ENCODE measurements at regions not wholly inside any gene's neighbourhood (a gene's known extent, or its start where the extent isn't known, plus 50 kb on each side); places are given as distances from the start of the nearest gene placed in this dataset.

DNA sequence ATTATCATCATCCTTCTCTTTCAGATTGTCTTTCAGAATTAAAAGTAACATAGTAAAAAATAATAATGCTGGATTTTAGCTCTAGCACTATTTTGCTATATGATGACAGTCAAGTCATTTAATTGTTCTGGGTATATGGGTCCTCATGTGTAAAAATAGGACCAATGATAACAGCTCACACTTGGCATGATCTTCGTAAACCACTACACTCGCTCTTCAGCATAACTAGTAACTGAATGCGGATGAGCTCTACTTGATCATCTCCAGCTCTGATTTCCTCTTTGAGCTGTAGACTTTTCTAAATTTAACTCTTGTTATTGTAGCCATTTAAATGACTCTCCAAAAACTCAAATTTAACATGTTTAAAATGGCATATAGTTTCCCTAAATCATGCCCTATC lies 831.8 kb upstream of the HS3ST1 start:
- FAIRE-seq, result no peak

DNA sequence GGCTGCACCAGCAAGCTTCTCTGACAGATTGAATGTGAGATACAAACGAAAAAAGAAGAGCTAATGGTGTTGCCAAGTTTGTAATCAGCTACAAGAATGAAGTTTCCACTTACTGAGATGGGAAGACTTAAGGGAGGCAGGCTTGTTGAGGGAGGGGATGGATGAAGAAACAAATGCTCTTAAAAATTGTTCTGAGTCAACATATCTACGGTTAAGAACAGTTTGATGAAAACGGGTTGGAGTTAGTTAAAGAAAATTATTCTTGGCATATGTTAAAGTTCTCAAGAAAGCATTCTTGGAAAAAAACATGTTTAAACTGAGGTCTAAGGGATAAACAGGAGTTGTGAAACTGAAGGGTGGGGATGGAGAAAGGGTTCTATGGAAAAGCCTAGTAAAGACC lies 816.3 kb upstream of the HS3ST1 start:
- FAIRE-seq, result no peak

GRCh38 chr4:12242354-12242753 lies 813.7 kb upstream of the HS3ST1 start:
- no peak for FAIRE-seq

GRCh38 chr4:12239897-12240636 lies 811.4 kb upstream of the HS3ST1 start:
- no peak for FAIRE-seq

DNA sequence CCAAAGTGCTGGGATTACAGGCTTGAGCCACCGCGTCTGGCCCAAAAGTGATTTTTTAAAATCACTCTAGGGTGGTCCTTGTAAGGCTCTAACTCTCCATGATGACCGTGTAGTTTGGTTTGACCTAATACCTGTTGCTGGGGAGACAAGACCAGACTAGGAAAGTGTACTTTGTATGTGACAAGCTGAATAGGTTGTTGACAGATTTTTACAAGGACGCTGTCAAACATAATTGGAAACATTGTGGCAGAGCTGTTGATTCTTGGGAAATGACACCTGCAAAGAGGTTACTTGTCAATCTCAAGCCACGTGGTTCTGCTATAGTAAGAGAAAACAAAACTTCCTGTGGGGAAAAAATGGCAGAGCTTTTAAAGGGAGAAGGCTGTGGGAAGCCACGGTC lies 802.4 kb upstream of the HS3ST1 start:
- no peak for FAIRE-seq

GRCh38 chr4:12221031-12221430 lies 792.3 kb upstream of the HS3ST1 start:
- FAIRE-seq, result no peak

DNA sequence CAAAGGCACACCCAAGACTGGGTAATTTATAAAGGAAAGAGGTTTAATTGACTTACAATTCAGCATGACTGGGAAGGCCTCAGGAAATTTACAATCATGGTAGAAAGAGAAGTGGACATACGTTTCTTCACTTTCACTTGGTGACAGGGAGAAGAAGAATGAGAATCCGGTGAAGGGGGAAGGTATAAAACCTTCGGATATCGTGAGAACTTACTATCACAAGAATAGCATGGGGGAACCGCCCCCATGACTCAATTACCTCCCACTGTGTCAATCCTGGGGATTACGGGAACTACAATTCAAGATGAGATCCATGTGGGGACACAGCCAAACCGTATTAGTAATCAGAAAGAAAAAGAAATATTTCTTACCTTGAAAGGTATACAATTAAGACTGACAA lies 782.9 kb upstream of the HS3ST1 start:
- FAIRE-seq, result no peak

DNA sequence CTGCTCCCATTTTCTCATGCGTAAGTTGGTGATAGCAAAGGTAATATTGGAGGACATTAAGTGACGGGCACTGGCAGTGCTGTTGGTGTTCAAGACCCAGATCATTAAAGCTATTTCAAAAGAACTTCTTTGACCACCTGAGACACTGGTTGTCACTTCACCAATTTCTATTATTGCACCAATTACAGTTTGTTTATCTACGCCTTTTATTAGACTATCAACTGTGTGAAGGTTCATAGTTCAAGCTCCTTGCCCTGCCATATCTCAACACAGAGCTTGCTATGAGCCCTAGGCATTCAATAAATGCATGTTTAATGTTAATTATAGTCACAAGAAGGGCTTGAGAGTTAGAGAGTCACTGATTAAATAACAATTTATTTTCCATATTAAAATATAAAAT lies 778.7 kb upstream of the HS3ST1 start:
- no peak for FAIRE-seq

- no peak for FAIRE-seq
Observed at GRCh38 chr4:12206091-12206490, 777.4 kb upstream of the HS3ST1 start.

- no peak for FAIRE-seq
Observed at GRCh38 chr4:12203945-12204344, 775.3 kb upstream of the HS3ST1 start.

GRCh38 chr4:12200226-12200625 lies 771.5 kb upstream of the HS3ST1 start:
- FAIRE-seq, result no peak

DNA sequence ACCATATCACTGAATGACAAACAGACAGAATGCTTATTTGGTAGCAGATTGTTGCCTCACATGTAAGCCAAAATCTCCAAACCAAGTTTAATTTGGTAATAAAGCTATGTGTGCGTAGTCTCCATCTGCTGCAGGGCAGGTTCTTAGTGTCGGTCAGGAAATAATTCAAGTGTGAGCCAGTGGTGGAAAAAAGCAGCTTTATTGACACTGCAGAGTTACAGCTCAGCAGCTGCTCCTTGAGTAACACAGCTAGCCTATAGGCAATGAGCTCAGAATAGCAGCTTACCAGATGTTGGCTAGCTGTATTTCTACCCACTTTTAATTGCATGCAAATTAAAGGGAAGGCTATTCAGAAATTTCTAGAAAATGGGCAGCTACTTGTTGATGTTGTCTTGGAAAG lies 757.8 kb upstream of the HS3ST1 start:
- FAIRE-seq, result no peak

DNA sequence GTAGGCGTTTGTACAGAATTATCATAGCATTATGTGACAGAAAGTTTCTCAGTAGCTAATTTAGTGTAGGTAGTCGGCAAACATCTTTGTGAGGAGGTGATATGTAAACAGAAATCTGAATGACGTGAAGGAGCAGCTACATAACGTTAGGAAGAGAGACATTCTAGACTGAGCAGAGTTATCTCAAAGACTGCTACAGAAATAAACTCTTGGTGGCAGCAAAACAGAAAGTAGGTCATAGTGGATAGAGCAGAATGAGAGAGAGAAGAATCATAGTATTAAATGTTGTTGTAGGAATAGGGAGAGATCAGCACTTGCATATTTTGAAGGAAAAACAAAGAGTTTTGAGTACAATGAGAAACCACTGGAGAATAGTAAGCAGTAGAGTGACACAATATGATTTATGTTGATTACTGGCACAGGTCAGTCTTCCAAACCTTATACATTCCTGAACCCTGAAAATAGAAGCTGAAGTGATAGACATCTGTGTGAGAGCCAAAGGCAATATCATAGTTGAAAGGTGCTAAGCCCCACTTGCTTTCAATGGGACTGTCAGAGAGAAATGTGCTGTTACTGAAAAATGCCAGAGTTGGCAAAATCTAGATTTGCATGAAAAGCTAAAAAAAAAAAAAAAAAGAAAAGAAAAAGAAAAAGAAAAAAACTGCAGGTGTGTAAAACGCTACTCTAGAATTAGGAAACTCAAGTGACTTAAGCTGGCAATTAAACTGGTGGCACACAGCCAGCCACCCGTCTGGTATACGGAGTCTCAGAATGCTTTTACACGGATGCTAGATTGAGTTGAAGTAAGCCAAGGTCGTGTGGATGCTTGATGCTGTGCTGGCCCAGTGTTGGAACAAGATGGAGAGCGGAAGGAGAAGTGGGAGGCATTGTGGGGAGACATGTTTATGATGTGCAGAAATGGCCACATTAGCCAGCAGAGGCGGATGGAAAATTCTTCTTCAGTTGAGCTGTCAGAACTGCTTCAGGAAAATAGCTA lies 750.2 kb upstream of the HS3ST1 start:
- no peak for FAIRE-seq

GRCh38 chr4:12177416-12177815 lies 748.7 kb upstream of the HS3ST1 start:
- no peak for FAIRE-seq

DNA sequence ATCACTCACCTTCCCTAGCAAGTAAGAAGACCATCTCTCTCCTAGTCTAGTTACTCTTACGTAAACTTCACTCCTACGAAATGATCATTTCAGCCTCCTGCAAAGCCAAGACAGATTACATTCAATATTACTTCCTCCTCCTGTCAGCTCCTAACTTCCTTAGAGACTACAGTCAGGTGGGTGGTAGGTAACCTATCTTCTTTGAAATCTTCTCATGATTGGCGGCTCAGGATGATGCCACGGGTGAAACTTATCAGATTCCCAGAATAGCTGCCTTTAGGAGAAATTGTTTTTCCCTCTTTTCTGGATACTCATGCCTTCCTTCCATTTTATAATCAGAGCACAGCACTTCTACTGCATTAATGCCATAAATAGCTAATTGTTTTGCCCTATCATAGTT lies 744.8 kb upstream of the HS3ST1 start:
- FAIRE-seq, result no peak

- FAIRE-seq, result no peak
Observed at GRCh38 chr4:12172198-12172973, 743.7 kb upstream of the HS3ST1 start.

DNA sequence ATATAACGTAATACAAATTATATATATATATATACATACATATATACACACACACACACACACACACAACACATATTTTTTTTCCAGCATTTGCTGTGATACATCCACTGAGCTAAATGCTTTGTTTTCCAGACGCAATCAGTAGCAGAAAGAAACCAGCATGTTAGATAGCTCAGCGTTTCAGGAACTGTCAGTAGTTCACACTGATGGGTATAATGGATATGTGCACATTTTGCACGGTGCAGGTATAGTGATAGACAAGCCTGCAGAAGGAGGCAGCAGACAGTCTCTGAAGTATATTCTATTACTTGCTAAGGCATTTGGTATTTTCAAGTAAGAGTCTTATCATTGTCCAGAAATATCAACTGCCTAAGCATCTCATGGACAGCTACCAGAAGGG lies 741.6 kb upstream of the HS3ST1 start:
- no peak for FAIRE-seq

DNA sequence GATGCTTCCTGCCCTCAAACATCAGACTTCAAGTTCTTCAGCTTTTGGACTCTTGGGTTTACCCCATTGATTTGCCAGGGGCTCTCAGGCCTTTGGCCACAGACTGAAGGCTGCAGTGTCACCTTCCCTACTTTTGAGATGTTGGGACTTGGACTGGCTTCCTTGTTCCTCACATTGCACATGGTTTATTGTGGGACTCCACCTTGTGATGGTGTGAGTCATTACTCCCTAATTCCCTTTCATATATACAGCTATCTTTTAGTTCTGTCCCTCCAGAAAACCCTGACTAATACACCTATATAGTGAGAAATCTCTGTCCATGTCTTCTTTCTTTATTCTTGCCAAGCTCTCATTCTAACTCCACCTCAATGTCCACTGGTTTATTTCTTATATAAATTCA lies 736.9 kb upstream of the HS3ST1 start:
- no peak for FAIRE-seq

- no peak for FAIRE-seq
Observed at GRCh38 chr4:12146339-12146738, 717.6 kb upstream of the HS3ST1 start.

GRCh38 chr4:12145768-12146167 lies 717.1 kb upstream of the HS3ST1 start:
- no peak for FAIRE-seq

GRCh38 chr4:12145106-12145505 lies 716.4 kb upstream of the HS3ST1 start:
- no peak for FAIRE-seq

DNA sequence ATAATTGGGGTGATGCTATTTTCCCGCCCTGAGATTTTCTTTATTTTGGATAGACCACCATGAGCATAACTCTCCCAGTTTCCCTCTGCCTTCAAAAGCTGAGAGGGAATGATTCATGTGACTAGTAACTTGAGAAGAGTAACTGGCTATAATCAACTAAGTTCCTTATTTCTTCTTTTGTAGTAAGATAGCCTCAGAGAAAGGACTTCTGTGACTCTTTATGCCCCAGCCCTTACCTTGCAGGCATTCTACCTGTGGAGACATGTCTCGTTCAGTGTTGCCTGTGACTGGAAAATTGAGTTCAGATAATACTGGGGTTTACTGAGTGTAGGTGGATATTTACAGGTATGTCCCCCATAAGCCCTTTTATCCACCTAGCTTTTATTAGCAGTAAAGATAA lies 715.4 kb upstream of the HS3ST1 start:
- no peak for FAIRE-seq

GRCh38 chr4:12140864-12141263 lies 712.2 kb upstream of the HS3ST1 start:
- FAIRE-seq, result no peak

Data from G401.6 (cell line).